ENCODE measurements at regions not wholly inside any gene's neighbourhood (a gene's known extent, or its start where the extent isn't known, plus 50 kb on each side); places are given as distances from the start of the nearest gene placed in this dataset.

DNA sequence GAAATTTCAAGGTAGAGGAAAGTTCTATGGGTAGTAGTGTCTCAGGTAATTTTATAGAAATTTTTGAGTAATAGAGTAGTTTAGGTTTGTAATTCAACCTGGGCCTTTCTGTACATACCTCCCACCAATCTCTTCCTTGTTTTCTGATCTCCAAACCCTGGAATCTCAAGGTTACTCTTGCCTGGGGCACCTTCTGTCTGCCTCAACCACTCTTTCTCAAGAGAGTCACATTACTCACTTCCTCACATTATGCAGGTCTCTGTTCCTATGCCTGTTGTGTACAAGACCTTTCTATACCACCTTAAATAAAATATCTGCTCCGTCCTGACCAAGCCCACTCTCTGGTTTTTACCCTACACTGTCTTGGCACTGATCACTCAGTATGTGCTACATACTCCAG lies 412.6 kb upstream of the CTNND2 start:
- Mint-ChIP-seq H3K36me3 (ENCODE audit: low read depth) (no peaks in the 10 kb centered on the region; the same call in 1 of the 2 replicates), H3K4me3 (no peak overlapping the region), H3K27me3 (ENCODE audit: insufficient read depth) (no peaks in the 10 kb centered on the region; the same call in 1 of the 2 replicates), H3K4me1 (ENCODE audit: low read depth) (no peaks in the 10 kb centered on the region), H3K27ac (no peak overlapping the region), H3K9me3 (peaks cover 21% of the 10 kb centered on the region)
- DNase-seq, result no peak
- TF ChIP-seq, protein P1, sequence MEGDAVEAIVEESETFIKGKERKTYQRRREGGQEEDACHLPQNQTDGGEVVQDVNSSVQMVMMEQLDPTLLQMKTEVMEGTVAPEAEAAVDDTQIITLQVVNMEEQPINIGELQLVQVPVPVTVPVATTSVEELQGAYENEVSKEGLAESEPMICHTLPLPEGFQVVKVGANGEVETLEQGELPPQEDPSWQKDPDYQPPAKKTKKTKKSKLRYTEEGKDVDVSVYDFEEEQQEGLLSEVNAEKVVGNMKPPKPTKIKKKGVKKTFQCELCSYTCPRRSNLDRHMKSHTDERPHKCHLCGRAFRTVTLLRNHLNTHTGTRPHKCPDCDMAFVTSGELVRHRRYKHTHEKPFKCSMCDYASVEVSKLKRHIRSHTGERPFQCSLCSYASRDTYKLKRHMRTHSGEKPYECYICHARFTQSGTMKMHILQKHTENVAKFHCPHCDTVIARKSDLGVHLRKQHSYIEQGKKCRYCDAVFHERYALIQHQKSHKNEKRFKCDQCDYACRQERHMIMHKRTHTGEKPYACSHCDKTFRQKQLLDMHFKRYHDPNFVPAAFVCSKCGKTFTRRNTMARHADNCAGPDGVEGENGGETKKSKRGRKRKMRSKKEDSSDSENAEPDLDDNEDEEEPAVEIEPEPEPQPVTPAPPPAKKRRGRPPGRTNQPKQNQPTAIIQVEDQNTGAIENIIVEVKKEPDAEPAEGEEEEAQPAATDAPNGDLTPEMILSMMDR (IDR thresholded peaks at IDR 0.05), result no peak

DNA sequence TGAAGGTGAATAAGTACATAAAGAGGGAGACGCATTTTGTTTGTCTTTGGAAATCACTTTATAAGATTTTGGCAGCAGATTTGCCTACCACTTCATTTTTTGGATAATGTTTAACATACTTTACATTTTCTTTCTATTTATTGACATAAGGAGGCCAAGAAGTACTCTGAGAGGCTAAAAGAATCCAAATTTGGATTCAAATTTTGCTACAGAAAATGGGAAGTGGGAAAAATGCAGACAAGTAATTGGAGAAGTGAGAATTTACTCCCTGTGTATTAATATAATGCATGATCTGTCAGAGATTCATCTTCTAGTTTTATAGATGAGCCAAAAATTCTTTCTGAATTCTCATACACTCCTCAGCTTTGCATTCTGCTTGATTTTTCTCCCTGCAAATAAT lies 411.2 kb upstream of the CTNND2 start:
- no peaks in the 10 kb centered on the region for H3K36me3 Mint-ChIP-seq (ENCODE audit: low read depth)
- no peaks in the 10 kb centered on the region for H3K27me3 Mint-ChIP-seq (ENCODE audit: insufficient read depth)
- no peak overlapping the region for H3K27ac Mint-ChIP-seq
- DNase-seq, result no peak
- H3K4me1 Mint-ChIP-seq (ENCODE audit: low read depth), result no peaks in the 10 kb centered on the region
- TF ChIP-seq, protein P1 (IDR thresholded peaks at IDR 0.05), result no peak
- H3K4me3 Mint-ChIP-seq, result no peak overlapping the region
- H3K9me3 Mint-ChIP-seq, result peaks cover 13% of the 10 kb centered on the region

DNA sequence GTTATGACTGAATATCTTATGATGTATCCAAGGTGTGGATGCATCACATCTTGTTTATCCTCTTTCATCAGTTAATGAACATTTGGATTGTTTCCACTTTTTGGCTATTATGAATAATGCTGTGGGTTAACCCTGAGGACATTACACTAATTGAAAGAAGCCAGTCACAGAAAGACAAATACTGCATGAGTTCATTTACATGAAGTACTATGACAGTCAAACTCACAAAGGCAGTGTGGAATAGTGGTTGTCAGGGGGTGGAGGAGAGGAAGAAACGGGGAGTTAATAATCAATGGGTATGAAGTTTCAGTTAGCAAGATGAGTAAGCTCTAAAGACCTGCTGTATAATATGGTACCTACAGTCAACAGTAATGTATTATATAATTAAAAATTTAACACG lies 409.4 kb upstream of the CTNND2 start:
- Mint-ChIP-seq H3K4me1 (ENCODE audit: low read depth) (no peaks in the 10 kb centered on the region), H3K27me3 (ENCODE audit: insufficient read depth) (no peaks in the 10 kb centered on the region), H3K36me3 (ENCODE audit: low read depth) (no peaks in the 10 kb centered on the region), H3K4me3 (no peak overlapping the region), H3K9me3 (peaks cover 9% of the 10 kb centered on the region), H3K27ac (no peak overlapping the region)
- no peak for DNase-seq
- TF ChIP-seq, protein P1 (IDR thresholded peaks at IDR 0.05), result no peak

DNA sequence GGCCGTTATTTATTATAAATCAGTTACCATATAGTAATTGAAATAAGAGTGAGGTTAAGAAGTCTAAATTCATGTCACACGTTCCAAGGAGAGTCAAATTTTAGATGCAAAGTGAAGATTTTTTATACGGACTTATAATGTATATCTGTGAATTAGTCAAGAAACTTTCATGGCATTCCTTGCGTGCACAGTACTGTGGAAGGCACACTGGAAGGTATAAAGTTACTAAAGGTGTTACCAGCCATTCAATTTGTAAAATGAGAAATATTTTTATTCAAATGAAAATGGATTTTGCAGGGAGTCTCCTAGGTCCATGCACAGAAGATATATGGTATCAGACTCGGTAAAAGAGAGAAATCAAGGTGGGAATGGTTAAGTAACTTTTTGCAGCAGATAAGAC lies 408.1 kb upstream of the CTNND2 start:
- Mint-ChIP-seq H3K27ac (no peak overlapping the region), H3K4me3 (no peak overlapping the region), H3K4me1 (ENCODE audit: low read depth) (no peaks in the 10 kb centered on the region)

DNA sequence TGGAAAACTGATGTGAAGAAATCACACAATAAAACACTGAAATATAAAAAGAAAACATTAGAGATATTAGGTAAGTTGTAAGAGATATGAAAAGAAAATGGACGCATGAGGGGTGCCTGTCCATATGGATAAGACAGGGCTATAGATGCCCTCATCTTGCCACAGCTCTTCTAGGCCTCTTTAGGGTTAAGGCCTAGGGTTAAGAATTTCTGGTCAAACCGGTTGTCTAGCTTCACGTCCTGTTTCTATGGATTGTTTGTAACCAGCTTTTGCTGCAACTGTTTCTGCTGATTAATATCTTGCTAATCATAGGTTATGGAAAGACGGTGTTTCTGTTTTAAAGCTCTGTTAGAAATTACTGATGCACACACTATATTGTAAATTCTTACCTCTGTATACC lies 389.9 kb upstream of the CTNND2 start:
- TF ChIP-seq, protein P1 (IDR thresholded peaks at IDR 0.05), result no peak
- Mint-ChIP-seq H3K27me3 (ENCODE audit: insufficient read depth) (no peaks in the 10 kb centered on the region), H3K36me3 (ENCODE audit: low read depth) (no peaks in the 10 kb centered on the region)

More for the DNA sequence above, 408.1 kb upstream of the CTNND2 start:
- Mint-ChIP-seq H3K27me3 (ENCODE audit: insufficient read depth) (no peaks in the 10 kb centered on the region), H3K36me3 (ENCODE audit: low read depth) (no peaks in the 10 kb centered on the region), H3K9me3 (peaks cover 9% of the 10 kb centered on the region)
- TF ChIP-seq, protein P1 (IDR thresholded peaks at IDR 0.05), result no peak
- no peak for DNase-seq

More for the DNA sequence above, 389.9 kb upstream of the CTNND2 start:
- peaks cover 28% of the 10 kb centered on the region for H3K9me3 Mint-ChIP-seq
- DNase-seq, result no peak
- H3K27ac Mint-ChIP-seq, result no peak overlapping the region
- H3K4me3 Mint-ChIP-seq, result no peak overlapping the region
- H3K4me1 Mint-ChIP-seq (ENCODE audit: low read depth), result no peaks in the 10 kb centered on the region
